ENCODE measurements at regions not wholly inside any gene's neighbourhood (a gene's known extent, or its start where the extent isn't known, plus 50 kb on each side); places are given as distances from the start of the nearest gene placed in this dataset.
A peak's percentile ranks its signal among the peaks of the same experiment; 100 is the strongest.

GRCh38 chr6:139939189-139939979 lies 564.9 kb upstream of the CITED2 start:
- no peak for TF ChIP-seq CTCF (IDR thresholded peaks at IDR 0.05; ENCODE audit: insufficient read depth, low read length)
- DNase-seq (ENCODE audit: low read depth) = no peak
- no peak overlapping the region for H3K4me3 ChIP-seq (ENCODE audit: low read depth, low read length)

- no peak for DNase-seq (ENCODE audit: low read depth)
- no peak for TF ChIP-seq CTCF (IDR thresholded peaks at IDR 0.05; ENCODE audit: insufficient read depth, low read length)
- H3K4me3 ChIP-seq (ENCODE audit: low read depth, low read length) = no peak overlapping the region
Measured at GRCh38 chr6:139932671-139933070, 558.2 kb upstream of the CITED2 start.

- H3K4me3 ChIP-seq (ENCODE audit: low read depth, low read length) = no peak overlapping the region
- no peak for TF ChIP-seq CTCF (IDR thresholded peaks at IDR 0.05; ENCODE audit: insufficient read depth, low read length)
- no peak for DNase-seq (ENCODE audit: low read depth)
Measured at GRCh38 chr6:139931747-139932146, 557.3 kb upstream of the CITED2 start.

GRCh38 chr6:139927742-139928305 lies 553.4 kb upstream of the CITED2 start:
- TF ChIP-seq CTCF (IDR thresholded peaks at IDR 0.05; ENCODE audit: insufficient read depth, low read length) = no peak
- peak; percentile 35 for DNase-seq (ENCODE audit: low read depth)
- no peak overlapping the region for H3K4me3 ChIP-seq (ENCODE audit: low read depth, low read length)

- DNase-seq (ENCODE audit: low read depth) = peak; percentile 96
- peak; percentile 58 for TF ChIP-seq CTCF (IDR thresholded peaks at IDR 0.05; ENCODE audit: insufficient read depth, low read length)
- no peak overlapping the region for H3K4me3 ChIP-seq (ENCODE audit: low read depth, low read length)
Measured at GRCh38 chr6:139927236-139927635, 552.8 kb upstream of the CITED2 start.

GRCh38 chr6:139926711-139927110 lies 552.3 kb upstream of the CITED2 start:
- H3K4me3 ChIP-seq (ENCODE audit: low read depth, low read length) = no peak overlapping the region
- TF ChIP-seq CTCF (IDR thresholded peaks at IDR 0.05; ENCODE audit: insufficient read depth, low read length) = no peak
- peak; percentile 72 for DNase-seq (ENCODE audit: low read depth)
